ENCODE measurements at regions not wholly inside any gene's neighbourhood (a gene's known extent, or its start where the extent isn't known, plus 50 kb on each side); places are given as distances from the start of the nearest gene placed in this dataset.

GRCh38 chr7:94064541-94065191 lies 60.5 kb upstream of the BET1 start:
- TF ChIP-seq POLR2A (IDR thresholded peaks at IDR 0.05; ENCODE audit: low read depth, low read length) (no peak), POLR2AphosphoS5 (IDR thresholded peaks at IDR 0.05; ENCODE audit: low read depth, low read length) (no peak), TAF1 (IDR thresholded peaks at IDR 0.05; ENCODE audit: borderline replicate concordance, low read depth, low read length) (no peak)
